Limb (tissue), 2 donors: ENCODE measurements at regions not wholly inside any gene's neighbourhood (a gene's known extent, or its start where the extent isn't known, plus 50 kb on each side); places are given as distances from the start of the nearest gene placed in this dataset.
A peak's percentile ranks its signal among the peaks of the same experiment; 100 is the strongest.

Experiments used
- DNase-seq, 2 donors: peaks; one replicate each; pipeline ENCODE4 v3.0.0-alpha.2; 2016; ENCODE audit errors: extremely low spot score in 2 of 2

DNA sequence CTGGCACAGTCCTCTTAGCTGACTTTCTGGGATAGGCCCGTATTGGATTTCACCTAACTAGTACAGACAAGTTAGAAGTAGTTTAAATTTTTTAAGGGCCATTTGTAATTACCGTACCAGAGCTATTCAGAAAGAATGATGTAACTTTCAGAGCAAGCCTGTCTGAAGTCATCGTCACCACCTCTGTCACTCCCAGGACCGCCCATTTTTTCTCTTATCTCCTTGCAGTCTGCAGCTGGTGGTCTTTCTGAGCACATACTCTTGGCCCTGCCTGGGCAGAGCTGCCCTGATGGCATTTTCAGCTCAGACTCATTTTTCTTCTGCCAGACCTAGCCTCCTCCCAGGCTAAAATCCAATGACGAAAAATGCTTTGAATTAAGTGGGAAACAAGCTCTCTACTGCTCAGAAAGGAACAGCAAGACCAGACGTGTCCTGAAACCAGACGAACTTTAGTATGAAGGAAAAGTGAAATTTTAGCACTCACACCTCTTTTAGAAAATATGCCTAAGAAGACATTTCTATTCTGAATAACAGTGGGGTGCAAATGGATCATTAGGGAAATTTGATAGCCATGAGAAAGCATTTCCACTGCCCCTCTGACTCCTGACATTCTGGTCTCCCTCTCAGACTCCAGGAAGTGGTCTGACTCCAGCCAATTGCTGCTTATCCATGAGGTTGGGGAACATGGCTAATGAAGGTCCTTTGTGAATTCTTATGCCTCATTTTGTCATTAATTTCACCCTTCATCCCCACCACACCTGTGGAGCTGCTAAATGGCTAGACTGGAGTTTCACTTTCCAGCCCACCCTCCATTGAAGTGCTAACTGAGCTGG, 162.4 kb upstream of the GYPA start:
- DNase-seq = no peak

DNA sequence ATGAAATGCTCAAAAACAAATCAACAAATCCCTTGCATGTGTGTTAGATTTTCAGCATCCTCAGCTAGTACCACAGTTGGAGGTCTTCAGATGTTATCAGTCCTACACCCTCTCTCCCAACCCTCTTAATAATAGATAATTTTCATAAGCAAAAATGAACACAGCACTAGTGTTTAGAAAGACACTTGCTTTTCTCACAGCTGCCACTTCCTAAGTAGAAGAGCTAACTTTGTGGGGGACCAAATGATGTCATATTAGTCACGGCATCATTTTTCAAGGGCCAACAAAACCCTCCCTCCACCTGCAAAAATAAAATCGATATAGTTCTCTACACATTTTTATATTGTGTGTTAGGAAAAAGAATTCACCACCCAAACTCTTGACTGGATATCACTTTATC, 163.5 kb upstream of the GYPA start:
- no peak for DNase-seq

DNA sequence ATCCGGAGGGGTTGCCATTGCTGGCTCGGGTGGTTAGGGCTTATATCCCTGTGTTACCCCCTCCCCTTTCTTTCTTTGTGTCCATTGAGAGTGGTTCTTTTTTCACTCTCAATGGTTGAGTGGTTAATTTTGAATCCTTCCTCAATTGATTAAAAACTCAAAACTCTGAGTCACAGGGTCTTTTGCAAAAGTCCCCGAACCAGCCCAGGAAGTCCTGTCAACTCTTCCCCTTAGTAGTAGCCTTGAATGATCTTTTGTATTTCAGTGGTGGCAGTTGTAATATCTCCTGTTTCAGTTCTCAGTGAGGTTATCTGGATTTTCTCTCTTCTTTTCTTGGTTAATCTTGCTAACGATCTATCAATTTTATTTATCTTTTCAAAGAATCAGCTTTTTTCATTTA, 170.0 kb upstream of the GYPA start:
- DNase-seq = no peak

DNA sequence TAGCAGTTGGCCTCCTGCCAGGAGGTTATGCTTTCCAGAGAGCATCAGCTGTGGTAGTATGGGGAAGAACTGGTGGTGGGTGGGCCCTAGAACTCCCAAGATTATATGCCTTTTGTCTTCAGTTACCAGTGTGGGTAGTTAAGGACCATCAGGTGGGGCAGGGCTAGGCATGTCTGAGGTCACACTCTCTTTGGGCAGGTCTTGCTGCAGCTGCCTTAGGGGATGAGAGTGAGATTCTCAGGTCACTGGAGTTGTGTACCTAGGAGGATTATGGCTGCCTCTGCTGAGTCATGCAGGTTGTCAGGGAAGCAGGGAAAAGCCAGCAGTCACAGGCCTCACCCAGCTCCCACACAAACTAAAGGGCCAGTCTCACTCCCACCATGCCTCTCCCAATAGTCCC, 172.9 kb upstream of the GYPA start:
- no peak for DNase-seq

DNA sequence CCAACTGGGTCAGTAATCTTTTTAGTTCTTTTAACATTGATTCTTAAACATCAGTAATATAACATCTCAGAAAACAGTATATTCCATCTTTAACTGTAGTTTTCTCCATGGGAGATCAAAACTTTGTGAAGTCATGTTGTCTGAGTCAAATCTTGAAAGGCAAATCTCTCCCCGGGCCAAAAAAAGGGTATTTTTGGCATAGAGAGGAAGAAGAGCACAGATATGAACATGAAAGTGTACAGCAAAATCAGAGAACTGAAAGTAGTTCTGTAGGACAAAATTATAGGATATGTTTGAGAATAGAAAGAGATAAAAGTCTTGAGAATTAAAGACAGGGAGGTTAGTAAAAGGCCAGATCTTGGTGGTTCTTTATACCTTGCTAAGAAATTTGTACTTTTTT, 176.4 kb upstream of the GYPA start:
- DNase-seq = no peak

DNA sequence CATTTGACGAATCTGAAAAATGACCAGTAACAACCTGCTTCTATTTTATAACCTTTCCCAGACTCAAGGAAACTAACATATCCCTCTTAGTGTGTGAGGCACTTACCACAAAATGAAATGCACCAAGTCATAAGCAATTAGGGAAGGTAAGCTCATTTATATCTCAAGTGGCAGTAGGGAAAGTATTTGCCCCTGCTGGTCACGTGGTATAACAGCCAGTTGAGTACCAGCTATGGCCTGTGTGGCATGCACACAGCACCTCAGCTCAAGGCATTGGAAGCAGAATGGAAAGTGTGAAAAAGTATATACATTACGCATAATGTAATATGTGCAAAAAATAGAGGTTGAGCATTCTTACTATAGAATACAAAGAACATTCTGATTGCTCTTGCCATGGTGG, 178.3 kb upstream of the GYPA start:
- no peak for DNase-seq

DNA sequence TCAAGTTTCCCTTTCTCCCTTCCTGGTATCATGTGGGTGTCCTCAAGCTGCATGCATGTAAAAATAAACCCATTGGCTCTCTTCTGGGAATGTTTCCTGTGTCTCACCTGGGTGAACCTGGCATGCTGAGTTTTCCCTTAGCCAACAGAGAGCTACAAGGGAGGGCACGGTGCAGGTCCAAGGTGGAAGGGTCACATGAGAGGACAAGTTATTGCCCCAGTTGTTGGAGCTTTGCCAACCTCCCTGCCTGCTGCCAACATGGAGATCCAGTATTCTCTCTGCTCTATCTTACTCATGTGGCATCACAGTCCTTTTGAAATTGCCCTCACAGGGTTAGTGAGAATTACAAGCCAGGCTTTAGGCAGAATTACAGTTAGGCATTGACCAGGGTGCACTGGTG, 196.1 kb upstream of the GYPA start:
- no peak for DNase-seq

DNA sequence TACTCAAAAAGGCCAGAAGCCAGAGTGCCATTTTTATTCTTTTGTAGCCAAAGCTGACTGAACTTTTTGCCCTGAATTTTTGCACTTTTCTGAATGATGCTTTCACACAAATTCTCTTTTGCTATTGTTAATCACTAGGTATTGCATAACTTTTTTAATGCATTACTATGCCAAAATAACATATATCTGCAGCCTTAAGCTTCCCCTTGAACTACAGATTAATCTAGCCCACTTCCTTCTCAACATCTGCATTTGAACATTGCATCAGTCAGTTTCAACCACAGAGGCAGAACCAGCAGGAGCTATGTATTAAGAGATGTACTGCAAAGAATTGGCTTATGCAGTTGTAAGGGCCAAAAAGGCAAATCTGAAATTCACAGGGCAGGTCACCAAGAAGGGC, 197.6 kb upstream of the GYPA start:
- DNase-seq = no peak

DNA sequence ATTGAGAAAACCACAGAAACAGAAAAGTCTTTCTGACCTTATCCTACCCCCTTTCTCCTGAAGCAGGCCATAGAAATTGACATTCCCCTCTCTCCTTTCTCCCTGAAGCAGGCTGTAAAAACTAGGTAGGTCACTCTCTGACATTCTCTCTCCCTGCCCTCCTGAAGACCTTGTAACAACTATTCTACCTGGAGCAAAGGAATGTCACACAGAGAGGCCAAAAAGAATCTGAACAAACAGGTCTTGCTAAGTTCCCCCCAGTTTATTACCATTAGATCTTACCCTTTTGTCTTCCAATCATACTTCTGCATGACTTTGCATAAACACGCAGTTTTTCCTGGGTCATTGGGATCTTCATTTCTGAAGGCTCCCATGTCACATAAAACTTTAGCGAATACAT, 198.3 kb upstream of the GYPA start:
- no peak for DNase-seq

DNA sequence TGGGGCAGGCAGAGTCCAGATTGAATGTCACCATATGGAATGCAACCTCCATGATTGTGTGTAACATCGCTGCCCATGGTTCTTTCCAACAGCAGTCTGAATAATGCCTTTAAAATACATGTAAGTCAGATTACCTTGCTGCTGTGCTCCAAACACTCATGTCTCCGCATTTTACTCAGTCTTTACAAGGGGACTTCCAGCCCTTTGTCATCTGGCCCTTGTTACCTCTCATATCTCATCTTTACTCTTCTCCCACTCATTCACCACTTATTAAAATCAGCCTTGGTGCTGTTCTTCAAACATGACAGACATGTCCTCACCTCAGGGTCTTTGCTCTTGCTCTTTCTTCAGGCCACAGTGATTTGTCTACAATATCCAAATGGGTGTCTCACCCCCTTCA, 200.4 kb upstream of the GYPA start:
- DNase-seq = no peak

DNA sequence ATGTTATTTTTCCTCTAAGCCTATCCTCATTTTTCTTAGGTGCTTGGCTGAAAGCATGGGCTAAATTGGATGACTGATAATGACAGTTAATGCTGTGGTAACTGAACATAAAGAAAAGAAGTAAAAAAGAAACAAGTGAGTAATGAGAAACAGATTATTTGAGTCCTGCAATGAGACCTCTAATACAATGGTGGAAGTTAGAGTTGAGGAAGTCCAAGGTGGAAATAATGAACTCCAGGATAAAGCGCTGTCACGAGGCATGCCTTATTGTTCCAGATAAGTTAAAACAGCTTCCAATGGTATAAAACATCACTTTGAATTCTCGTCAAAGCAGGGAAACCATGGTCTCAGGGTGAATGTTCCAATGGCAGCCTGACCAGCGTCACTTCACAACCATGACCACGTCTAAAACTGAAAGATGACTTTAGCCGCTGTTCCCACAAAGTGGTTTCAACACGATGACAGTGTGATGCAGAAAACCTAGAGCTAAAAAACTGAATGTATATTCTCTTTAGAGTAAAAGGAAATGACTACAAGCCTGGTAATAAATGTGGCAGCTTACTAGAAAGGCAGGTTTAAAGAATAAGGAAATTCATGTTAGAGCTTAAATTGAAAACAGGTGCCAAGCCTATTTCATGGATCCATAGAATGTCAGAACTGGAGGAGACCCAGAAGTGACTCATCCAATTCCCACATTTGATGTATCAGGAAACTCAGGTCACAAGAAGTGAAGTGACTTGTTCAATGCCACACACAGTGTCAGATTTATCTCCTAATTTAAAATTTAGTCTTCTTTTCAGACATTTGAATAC, 202.6 kb upstream of the GYPA start:
- peak in 1 of 2 donors; percentile 34 for DNase-seq

DNA sequence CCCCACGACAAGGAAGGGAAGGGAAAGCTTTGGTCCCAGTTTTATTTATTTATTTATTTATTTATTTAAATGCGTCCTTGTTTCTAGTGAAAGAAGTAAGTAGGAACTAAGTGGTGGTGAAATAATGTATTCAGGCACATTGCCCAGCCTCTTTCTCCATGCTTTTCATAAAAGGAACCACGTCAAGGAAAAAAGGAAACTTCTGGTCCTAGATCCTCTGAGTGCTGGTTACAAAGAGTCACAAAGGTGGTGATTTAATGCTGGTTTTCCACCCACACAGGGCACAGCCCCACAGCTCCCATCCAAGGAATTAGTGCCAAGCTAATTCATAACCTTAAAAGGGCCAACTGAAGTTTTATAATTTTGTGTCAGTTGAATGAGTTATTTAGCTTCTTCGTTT, 206.6 kb upstream of the GYPA start:
- no peak for DNase-seq

DNA sequence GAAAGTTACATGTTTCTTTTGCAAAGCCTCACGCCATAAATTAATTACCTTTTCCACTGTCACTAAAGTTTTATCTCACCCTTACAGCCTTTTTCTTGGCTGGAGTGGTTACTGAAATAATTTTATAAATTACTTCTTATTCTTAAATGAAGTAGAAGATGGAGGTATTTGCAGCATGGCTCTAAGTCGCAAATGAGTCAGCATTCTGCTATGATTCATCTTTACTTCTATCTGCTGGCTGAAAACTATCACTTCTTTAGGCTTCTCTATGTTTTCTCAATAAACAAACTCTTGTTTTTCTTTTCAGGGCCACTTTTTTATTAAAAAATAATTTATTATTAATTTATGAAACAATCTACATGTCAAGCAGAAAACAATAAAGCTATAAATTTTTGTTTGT, 210.2 kb upstream of the GYPA start:
- DNase-seq = no peak

DNA sequence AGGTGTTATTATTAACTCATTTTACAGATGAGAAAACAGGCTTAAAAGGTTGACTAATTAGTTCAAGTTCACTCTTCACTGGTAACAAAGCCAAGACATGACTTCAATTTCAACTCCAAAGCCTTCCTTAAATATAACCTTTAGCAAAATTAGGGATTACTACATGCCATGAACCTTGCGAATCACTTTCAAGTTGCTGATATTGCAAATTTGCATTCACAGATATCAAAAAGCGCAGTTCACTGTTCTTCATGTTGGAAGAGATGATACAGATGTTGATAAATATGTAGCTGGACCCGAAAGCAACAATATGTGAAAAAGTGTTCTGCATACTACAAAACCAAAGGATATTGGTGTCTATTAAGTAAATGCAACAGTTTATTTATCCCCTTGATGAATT, 210.8 kb upstream of the GYPA start:
- no peak for DNase-seq

DNA sequence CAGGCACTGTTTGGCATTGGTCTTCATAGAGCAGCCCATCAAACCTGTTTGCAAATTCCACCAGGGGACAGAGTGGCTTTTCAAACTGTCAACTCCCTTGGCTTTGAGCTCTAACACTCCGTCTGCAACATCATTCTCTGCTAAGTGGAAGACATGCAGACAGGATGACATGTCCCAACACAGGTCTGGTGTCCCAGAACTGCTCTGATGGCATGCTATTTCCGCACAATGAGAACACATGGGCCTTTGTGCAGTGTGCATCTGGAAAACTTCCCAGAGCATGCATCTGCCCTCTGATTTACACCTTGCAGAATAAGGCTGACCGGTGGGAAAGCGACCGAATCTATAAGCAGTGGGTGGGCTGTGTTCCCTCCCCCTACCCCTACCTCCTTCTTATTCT, 212.8 kb upstream of the GYPA start:
- no peak for DNase-seq

DNA sequence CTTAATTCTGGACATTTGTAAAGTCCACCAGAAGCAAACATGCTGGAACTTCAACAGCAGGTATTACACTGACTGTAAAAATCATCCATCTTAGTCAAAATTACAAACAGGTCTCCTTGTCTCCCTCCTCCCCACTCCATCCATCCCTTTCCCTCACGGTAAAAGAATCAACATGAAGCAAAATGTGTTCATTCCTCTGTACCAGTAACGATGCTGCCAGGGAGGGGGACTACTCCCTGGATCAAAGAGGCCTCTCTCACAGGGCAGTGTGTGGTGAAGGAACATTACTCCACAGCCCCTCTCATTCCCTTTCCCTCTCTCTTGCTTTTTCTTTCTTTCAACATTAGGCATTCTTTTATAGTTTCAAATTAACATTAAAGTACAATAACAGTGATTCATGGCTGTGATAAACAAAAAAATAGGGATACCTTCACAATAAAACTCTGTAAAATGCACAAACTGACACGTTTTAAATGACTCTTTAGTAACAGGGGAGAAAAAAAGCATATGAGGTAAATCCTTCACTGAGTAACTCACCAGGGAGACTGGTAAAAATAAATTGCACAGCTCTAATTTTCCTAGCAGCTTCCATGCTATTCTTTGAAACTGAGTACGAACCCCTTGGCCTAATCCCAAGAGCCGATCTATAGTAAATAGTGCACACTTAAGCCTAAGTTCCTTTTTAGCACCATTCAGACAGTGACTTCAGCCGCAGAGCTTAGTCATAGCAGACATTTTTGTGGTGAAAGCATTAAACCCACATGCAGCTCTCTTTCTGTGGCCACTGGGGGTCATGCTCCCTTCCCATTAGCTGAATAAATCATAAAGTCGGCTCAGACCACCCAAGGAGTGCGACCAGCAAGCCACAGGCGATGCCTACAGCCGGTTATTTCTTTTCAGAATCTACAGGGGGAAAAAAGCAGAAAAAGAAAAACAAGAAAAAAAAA, 215.6 kb upstream of the GYPA start:
- peak; percentile 74 to 79 for DNase-seq

DNA sequence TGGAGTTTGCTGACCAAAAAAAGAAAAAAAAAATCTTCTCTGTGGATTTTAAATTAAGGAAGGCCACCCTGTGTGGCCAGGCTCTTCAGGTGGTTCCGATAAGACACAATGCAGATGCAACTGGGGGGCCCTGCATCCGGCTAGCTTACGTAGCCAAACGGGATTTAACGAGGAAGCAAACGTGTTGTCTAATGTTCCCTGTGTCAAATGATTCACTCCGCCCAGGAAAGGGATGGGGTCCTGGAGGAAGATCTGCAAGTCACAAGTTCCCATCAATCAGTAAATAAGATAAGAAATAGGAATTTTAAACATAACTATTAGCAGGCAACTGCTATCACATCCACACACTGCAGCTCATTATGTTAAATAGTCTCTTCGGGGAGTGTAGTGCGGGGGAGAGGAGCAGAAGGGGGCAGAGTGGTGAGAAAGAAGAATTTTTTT, 216.4 kb upstream of the GYPA start:
- DNase-seq = peak in 1 of 2 donors; percentile 30

DNA sequence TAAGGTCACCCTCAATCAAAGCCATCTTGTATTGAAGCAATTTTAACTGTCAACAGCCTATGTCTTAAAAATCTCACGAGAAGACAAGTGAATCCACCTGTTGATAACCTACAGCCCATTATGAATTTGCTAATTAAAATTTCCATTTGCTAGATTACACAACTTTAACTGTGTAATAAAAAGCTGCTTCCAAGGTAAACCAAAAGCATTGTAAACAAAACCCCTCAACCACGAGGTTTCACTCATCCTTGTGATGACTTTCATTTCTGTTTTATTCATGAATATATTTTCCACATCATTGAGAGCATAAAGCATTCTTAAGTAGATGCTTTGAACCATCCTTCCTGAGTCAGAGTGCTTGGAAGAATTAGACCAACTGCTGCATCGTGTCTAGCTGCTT, 217.5 kb upstream of the GYPA start:
- no peak for DNase-seq

DNA sequence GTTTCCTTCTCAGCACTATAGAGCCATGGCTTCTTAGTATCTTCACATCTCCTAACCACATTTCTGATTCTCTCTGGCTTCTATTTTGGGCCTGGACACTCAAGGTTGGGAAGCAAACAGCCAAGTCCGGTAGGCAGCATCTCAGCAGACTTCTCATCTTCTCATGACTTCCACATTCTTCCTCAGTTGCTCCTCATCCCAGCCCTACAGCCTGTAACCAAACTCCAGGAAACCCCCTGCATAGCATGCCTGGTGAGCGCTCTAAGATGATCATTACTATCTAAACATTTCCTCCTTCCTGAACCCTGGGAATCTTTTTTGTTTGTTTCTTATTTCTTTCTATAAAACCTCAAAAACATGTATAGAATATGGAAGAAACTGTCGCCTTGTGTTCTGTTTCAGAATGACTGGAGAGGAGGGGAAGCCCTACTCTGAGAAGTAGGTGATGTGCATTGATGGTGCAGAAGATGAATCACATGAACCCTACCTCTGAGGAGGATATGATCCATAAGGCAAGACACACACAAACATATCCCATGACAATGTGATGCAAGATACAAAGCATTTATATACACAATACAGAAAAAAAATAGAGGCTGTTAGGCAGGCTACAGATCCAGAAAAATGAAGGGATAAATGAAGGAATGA, 219.8 kb upstream of the GYPA start:
- no peak for DNase-seq

DNA sequence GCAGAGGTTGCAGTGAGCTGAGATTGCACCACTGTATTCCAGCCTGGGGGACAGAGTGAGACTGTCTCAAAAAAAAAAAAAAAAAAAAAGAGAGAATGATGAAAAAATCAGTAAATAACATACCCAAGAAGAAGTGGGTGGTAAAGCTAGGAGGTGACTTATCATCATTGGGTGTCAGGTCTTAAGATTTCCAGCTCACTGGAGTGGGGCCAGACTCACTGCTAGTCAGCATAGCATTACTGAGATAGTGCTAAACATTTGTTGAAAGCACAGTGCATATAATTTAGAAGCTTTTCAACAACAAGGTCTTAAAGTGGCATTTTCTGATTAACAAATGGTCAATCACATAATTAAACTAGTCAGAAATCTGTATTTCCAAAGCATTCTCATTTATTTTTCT, 221.8 kb upstream of the GYPA start:
- DNase-seq = no peak

DNA sequence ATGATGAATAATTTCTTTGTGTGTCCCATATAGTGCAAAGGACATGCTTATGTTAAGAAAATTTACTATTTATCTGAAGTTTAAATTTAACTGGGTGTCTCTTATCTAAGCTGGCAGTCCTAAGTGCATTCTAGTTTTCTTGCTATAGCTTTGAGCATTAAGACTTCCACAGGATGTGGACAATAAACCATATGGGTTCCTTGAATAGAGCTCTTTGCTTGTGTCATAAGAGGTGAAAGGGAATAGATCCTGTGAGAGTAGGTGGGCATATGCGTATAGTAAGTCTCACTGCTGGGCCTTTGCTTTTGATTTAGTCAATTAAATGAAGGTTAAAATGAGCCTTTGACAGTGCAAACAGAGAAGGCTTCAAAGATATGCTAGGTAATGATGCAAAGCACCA, 223.4 kb upstream of the GYPA start:
- DNase-seq = no peak
